Calu3 (cell line): ENCODE measurements at regions not wholly inside any gene's neighbourhood (a gene's known extent, or its start where the extent isn't known, plus 50 kb on each side); places are given as distances from the start of the nearest gene placed in this dataset.

Source experiments
- BruUV-seq: library from RNA; stranded (reverse); fragments of 400-500 nt; replicated peaks from 2 replicates; lab custom pipeline; 2021; lab: Mats Ljungman, UMichigan
- CTCF ChIA-PET: fragments of 300-600 bp; sonication (Branson Sonifier 250); formaldehyde crosslinking; loops from one replicate; lab custom pipeline; 2022; ENCODE audit warnings: antibody characterized with exemption; lab: Charles Lee
- DNase-seq: peaks from one replicate; pipeline ENCODE4 v3.0.0; 2022
- H3K27ac Mint-ChIP-seq: one replicate; pipeline ENCODE4 v1.8.0; 2022; ENCODE audit warnings: mixed read lengths; ENCODE audit not compliant: unreplicated experiment
- H3K27me3 Mint-ChIP-seq: one replicate; pipeline ENCODE4 v1.8.0; 2022; ENCODE audit warnings: mixed read lengths; ENCODE audit not compliant: unreplicated experiment
- H3K36me3 Mint-ChIP-seq: one replicate; pipeline ENCODE4 v1.8.0; 2022; ENCODE audit warnings: mild to moderate bottlenecking, moderate library complexity, mixed read lengths; ENCODE audit not compliant: insufficient read depth, unreplicated experiment
- H3K4me1 Mint-ChIP-seq: one replicate; pipeline ENCODE4 v1.8.0; 2022; ENCODE audit warnings: mild to moderate bottlenecking, low read depth, mixed read lengths; ENCODE audit not compliant: unreplicated experiment
- H3K4me3 Mint-ChIP-seq: one replicate; pipeline ENCODE4 v1.8.0; 2022; ENCODE audit warnings: mild to moderate bottlenecking, low read depth, moderate library complexity, mixed read lengths; ENCODE audit not compliant: unreplicated experiment
- H3K9me3 Mint-ChIP-seq: one replicate; pipeline ENCODE4 v1.8.0; 2022; ENCODE audit warnings: low read depth, mixed read lengths; ENCODE audit not compliant: unreplicated experiment
- intact Hi-C: fragments of 100-400 bp; cut with micrococcal nuclease; formaldehyde crosslinking; loops from one replicate; pipeline ENCODE4 v1.10.0; 2022; ENCODE audit not compliant: unreplicated experiment
- TF ChIP-seq, protein P1 (sequence below): fragments of 200-600 bp; IDR thresholded peaks from one replicate; pipeline ENCODE4 v1.8.0; 2022; ENCODE audit warnings: antibody characterized with exemption; ENCODE audit not compliant: unreplicated experiment

DNA sequence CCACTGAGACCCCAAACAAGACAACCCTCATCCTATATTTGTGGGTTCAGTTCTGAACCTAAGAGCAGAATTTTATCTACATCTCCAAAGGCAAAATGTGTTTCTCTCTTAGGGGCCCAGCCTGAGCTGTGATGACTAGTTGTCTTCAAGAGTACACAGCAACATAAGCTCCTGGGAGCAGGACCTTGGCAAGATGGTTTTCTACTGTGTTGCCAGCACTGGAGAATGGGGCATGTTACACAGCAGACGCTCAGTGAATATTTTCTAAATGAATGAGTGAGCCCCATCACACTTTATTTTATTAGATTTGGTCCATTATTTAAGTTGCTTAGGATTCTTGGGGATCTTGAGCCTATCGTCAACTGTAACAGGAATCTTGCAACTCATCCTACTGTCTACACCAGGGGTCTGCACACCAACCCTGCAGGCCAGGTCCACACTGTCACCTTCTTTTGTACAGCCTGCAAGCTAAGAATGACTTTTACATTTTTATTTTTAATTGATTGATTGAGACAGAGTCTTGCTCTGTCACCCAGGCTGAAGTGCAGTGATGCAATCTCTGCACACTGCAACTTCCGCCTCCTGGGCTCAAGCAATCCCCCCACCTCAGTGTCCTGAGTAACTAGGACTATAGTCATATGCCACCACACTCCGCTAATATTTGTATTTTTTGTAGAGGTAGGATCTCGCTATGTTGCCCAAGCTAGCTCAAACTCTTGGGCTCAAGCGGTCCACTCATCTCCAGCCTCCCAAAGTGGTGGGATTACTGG is 347.1 kb downstream of the FGFR2 start:
- Mint-ChIP-seq H3K27ac (no peak overlapping the region), H3K36me3 (no peaks in the 10 kb centered on the region), H3K4me1 (no peaks in the 10 kb centered on the region), H3K4me3 (no peak overlapping the region), H3K9me3 (no peaks in the 10 kb centered on the region), H3K27me3 (no peaks in the 10 kb centered on the region)
- TF ChIP-seq, protein P1, sequence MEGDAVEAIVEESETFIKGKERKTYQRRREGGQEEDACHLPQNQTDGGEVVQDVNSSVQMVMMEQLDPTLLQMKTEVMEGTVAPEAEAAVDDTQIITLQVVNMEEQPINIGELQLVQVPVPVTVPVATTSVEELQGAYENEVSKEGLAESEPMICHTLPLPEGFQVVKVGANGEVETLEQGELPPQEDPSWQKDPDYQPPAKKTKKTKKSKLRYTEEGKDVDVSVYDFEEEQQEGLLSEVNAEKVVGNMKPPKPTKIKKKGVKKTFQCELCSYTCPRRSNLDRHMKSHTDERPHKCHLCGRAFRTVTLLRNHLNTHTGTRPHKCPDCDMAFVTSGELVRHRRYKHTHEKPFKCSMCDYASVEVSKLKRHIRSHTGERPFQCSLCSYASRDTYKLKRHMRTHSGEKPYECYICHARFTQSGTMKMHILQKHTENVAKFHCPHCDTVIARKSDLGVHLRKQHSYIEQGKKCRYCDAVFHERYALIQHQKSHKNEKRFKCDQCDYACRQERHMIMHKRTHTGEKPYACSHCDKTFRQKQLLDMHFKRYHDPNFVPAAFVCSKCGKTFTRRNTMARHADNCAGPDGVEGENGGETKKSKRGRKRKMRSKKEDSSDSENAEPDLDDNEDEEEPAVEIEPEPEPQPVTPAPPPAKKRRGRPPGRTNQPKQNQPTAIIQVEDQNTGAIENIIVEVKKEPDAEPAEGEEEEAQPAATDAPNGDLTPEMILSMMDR, result no peak
- CTCF ChIA-PET, result no interaction called here
- no peak for DNase-seq
- BruUV-seq, result no TSS peak
- intact Hi-C loops, result no loop called here

DNA sequence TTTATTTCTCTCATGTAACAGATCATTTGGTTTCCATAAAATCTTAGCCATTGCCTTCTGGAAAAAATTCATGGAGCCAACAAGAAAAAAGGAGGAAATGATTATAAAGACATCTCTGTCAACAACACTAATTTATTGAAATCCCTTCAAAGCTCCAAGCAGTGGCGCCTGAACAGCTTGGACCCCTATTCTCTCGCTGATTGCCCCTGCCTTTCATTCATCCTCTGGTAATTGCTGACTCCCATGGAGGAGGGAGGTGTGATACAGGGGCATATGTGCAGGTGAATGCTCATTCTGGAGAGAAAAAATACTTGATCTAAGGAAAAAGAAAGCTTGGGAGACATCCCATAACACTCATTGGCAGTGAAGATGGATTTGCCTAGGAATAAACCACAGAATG is 345.5 kb downstream of the FGFR2 start:
- DNase-seq, result no peak
- TF ChIP-seq, protein P1, result no peak
- Mint-ChIP-seq H3K27ac (no peak overlapping the region), H3K9me3 (no peaks in the 10 kb centered on the region), H3K4me1 (no peaks in the 10 kb centered on the region), H3K36me3 (no peaks in the 10 kb centered on the region), H3K4me3 (no peak overlapping the region), H3K27me3 (no peaks in the 10 kb centered on the region)
- intact Hi-C loops, result no loop called here
- CTCF ChIA-PET, result no interaction called here
- BruUV-seq, result no TSS peak

DNA sequence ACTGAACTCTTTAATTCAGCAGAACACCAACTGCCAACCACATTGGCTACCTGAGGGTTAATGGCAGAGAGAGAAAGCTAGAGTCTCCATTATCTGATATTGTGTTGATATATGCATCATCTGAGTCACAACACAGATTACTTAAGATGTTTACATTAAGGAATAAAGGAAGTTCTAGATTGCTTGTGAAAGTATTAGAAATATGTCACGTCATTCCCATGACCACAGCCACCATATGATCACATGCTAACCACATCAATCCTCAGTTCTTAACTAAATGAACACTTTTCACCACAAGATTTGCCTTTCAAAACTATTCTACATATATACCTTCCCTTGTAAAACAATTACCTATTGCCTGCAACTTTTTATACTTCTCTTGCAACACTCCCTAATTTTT is 337.9 kb downstream of the FGFR2 start:
- BruUV-seq, result no TSS peak
- intact Hi-C loops, result no loop called here
- H3K4me1 Mint-ChIP-seq, result peaks cover 11% of the 10 kb centered on the region
- no peaks in the 10 kb centered on the region for H3K36me3 Mint-ChIP-seq
- TF ChIP-seq, protein P1, result no peak
- no peaks in the 10 kb centered on the region for H3K27me3 Mint-ChIP-seq
- peak overlapping the region; percentile 21 for H3K27ac Mint-ChIP-seq
- no peaks in the 10 kb centered on the region for H3K9me3 Mint-ChIP-seq
- H3K4me3 Mint-ChIP-seq, result no peak overlapping the region
- CTCF ChIA-PET, result no interaction called here
- DNase-seq, result no peak

DNA sequence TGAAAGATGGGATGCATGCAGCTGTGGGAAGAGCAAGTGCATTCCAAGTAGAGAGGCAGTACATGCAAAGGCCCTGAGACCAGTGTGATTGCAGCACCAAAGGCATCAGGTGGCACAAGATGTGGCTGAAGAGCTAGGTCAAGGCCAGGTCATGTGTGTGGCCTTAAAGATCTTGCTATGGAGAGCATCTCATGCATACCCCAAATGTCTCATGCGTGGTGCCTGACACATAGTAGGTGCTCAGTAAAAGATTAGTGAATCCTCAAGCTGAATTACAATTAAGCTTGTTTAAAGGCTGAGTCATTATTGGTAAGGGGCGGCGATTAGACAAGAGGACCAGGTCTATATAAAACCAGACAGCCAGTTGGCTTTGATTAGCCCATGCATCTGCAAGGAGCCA is 336.6 kb downstream of the FGFR2 start:
- TF ChIP-seq, protein P1, result no peak
- Mint-ChIP-seq H3K9me3 (no peaks in the 10 kb centered on the region), H3K4me1 (peaks cover 14% of the 10 kb centered on the region), H3K27me3 (no peaks in the 10 kb centered on the region), H3K36me3 (no peaks in the 10 kb centered on the region), H3K27ac (no peak overlapping the region), H3K4me3 (no peak overlapping the region)
- intact Hi-C loops, result no loop called here
- BruUV-seq, result no TSS peak
- CTCF ChIA-PET, result no interaction called here
- no peak for DNase-seq
